ENCODE measurements at regions not wholly inside any gene's neighbourhood (a gene's known extent, or its start where the extent isn't known, plus 50 kb on each side); places are given as distances from the start of the nearest gene placed in this dataset.

- Mint-ChIP-seq H3K36me3 (ENCODE audit: low read depth) (no peaks in the 10 kb centered on the region), H3K4me1 (no peaks in the 10 kb centered on the region), H3K27me3 (ENCODE audit: low read depth) (peaks cover 5% of the 10 kb centered on the region), H3K4me3 (no peak overlapping the region), H3K27ac (no peak overlapping the region), H3K9me3 (no peaks in the 10 kb centered on the region)
- TF ChIP-seq, protein P1, sequence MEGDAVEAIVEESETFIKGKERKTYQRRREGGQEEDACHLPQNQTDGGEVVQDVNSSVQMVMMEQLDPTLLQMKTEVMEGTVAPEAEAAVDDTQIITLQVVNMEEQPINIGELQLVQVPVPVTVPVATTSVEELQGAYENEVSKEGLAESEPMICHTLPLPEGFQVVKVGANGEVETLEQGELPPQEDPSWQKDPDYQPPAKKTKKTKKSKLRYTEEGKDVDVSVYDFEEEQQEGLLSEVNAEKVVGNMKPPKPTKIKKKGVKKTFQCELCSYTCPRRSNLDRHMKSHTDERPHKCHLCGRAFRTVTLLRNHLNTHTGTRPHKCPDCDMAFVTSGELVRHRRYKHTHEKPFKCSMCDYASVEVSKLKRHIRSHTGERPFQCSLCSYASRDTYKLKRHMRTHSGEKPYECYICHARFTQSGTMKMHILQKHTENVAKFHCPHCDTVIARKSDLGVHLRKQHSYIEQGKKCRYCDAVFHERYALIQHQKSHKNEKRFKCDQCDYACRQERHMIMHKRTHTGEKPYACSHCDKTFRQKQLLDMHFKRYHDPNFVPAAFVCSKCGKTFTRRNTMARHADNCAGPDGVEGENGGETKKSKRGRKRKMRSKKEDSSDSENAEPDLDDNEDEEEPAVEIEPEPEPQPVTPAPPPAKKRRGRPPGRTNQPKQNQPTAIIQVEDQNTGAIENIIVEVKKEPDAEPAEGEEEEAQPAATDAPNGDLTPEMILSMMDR (IDR thresholded peaks at IDR 0.05; ENCODE audit: unreplicated experiment in 3 of 3): no peak
These were observed 413.9 kb upstream of the MAF start for GRCh38 chr16:80014241-80014939.

DNA sequence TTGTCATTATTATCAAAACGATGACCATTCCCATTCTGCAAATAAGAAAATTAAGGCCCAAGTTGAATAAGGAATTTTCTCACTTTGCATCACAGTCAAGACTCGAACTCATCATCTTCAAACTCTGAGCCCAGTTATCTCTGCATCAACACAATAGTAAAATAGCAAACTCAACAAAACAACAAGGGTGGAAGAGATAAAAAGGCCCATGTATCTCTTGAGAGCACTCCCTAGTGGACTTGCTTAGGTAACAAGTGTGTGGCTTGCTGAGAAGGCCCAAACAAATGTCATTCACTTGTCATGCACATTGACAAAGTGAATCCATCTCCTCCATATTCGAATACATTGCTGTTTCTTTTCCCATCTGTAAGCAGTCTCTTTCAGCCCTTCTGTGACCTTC, 412.0 kb upstream of the MAF start:
- no peaks in the 10 kb centered on the region for H3K36me3 Mint-ChIP-seq (ENCODE audit: low read depth)
- TF ChIP-seq, protein P1 (IDR thresholded peaks at IDR 0.05; ENCODE audit: unreplicated experiment in 3 of 3): no peak
- peaks cover 5% of the 10 kb centered on the region for H3K27me3 Mint-ChIP-seq (ENCODE audit: low read depth)
- no peaks in the 10 kb centered on the region for H3K4me1 Mint-ChIP-seq
- H3K9me3 Mint-ChIP-seq: no peaks in the 10 kb centered on the region
- H3K27ac Mint-ChIP-seq: no peak overlapping the region
- H3K4me3 Mint-ChIP-seq: no peak overlapping the region

DNA sequence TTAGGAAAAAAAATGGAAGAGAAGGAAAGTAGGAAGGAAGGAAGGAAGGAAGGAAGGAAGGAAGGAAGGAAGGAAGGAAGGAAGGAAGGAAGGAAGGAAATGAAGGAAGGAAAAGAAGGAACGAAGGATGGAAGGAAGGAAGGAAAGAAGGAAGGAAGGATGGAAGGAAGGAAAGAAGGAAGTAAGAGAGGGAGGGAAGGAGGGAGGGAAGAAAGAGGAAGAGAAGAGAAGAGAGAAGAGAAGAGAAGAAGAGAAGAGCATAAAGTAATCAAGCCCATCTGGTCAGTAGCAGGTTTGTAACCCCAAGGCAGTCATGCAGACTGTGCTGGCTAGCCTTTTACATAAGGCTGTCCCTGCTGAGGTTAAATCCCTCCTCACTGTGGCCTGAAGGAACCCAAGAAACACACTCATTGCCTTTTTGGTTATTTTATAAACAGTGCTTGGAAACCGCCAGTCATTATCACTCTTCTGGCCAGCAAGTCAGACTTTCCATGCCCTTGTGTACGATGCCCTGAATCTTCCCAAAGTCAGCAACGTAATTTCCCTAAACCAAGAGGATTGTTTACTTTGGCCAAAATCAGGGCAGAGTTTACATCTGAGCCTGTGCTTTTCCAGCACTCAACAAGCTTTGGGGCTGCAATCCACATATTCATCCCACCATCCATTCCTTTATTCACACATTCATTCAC, 409.6 kb upstream of the MAF start:
- peaks cover 8% of the 10 kb centered on the region for H3K27me3 Mint-ChIP-seq (ENCODE audit: low read depth)
- TF ChIP-seq, protein P1 (IDR thresholded peaks at IDR 0.05; ENCODE audit: unreplicated experiment in 3 of 3): no peak
- H3K36me3 Mint-ChIP-seq (ENCODE audit: low read depth): no peaks in the 10 kb centered on the region
- H3K4me3 Mint-ChIP-seq: no peak overlapping the region
- H3K4me1 Mint-ChIP-seq: peaks cover 11% of the 10 kb centered on the region
- H3K9me3 Mint-ChIP-seq: no peaks in the 10 kb centered on the region
- no peak overlapping the region for H3K27ac Mint-ChIP-seq

DNA sequence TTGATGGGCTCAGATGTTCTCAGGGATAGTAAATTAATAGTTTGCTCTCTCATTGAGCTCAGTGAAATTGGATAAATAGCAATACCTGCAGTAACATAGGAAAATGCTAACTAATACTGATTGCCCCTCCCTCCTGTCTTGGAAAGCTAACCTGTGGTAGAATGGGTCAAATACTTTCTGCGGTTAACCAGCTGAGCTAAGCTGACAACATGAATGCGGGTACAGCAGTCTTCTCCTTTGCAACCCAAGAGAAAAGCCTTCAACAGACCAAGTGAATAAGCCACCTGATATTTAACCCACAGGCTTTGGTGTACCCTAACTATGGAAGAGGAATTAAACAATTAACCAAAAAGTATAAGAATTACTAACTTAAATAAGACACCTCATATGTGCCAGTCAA, 408.3 kb upstream of the MAF start:
- Mint-ChIP-seq H3K4me3 (no peak overlapping the region), H3K27ac (no peak overlapping the region), H3K36me3 (ENCODE audit: low read depth) (no peaks in the 10 kb centered on the region), H3K27me3 (ENCODE audit: low read depth) (peaks cover 8% of the 10 kb centered on the region), H3K4me1 (peaks cover 11% of the 10 kb centered on the region), H3K9me3 (peaks cover under 1% of the 10 kb centered on the region)
- TF ChIP-seq, protein P1 (IDR thresholded peaks at IDR 0.05; ENCODE audit: unreplicated experiment in 3 of 3): no peak

- Mint-ChIP-seq H3K36me3 (ENCODE audit: low read depth) (no peaks in the 10 kb centered on the region), H3K4me3 (no peak overlapping the region), H3K4me1 (peaks cover 14% of the 10 kb centered on the region), H3K27ac (peak overlapping the region in 2 of 3 experiments; percentile 55 to 70), H3K27me3 (ENCODE audit: low read depth) (peaks cover 8% of the 10 kb centered on the region), H3K9me3 (peaks cover 4% of the 10 kb centered on the region)
- TF ChIP-seq, protein P1 (IDR thresholded peaks at IDR 0.05; ENCODE audit: unreplicated experiment in 3 of 3): no peak
These were observed 406.7 kb upstream of the MAF start for GRCh38 chr16:80007231-80007630.

Measured in nephron (organoid).